Thyroid gland (tissue), 4 donors: ENCODE measurements at regions not wholly inside any gene's neighbourhood (a gene's known extent, or its start where the extent isn't known, plus 50 kb on each side); places are given as distances from the start of the nearest gene placed in this dataset.

ENCODE experiments used
- DNase-seq, 2 donors: peaks; one replicate each; pipeline ENCODE4 v3.0.0-alpha.2; 2019
- H3K27ac ChIP-seq, 3 donors: fragments of 200-600 bp; sonication (generic); 1 replicate in 2 of 3; 2 replicates in 1 of 3; pipeline ENCODE4 v1.5.1; 2016 to 2019; ENCODE audit warnings: mild to moderate bottlenecking in 1 of 3, moderate library complexity in 1 of 3
- H3K27me3 ChIP-seq: fragments of 200-600 bp; sonication (generic); one replicate; pipeline ENCODE4 v1.5.1; 2019
- H3K36me3 ChIP-seq, 2 donors: fragments of 200-600 bp; sonication (generic); one replicate each; pipeline ENCODE4 v1.5.1; 2016 to 2019
- H3K4me1 ChIP-seq, 2 donors: fragments of 200-600 bp; sonication (generic); one replicate each; pipeline ENCODE4 v1.5.1; 2017 to 2019
- H3K4me3 ChIP-seq, 3 donors: fragments of 200-600 bp; sonication (generic); replicated peaks in 1 of 3; 1 replicate in 2 of 3; 2 replicates in 1 of 3; pipeline ENCODE4 v1.5.1; 2016; ENCODE audit warnings: mild to moderate bottlenecking in 1 of 3
- H3K9me3 ChIP-seq: fragments of 200-600 bp; sonication (generic); one replicate; pipeline ENCODE4 v1.5.1; 2017
- CTCF ChIP-seq, 6 experiments: fragments of 200-600 bp in 3 of 6; fragments of 450-650 bp in 3 of 6; sonication (generic) in 3 of 6; IDR thresholded peaks; one replicate each; pipeline ENCODE4 v1.5.1; 2016 to 2019; ENCODE audit warnings: antibody characterized with exemption in 6 of 6, mild to moderate bottlenecking in 2 of 6, inconsistent platforms in 1 of 6, moderate library complexity in 1 of 6
- POLR2A ChIP-seq, 2 donors: fragments of 450-650 bp; IDR thresholded peaks; one replicate each; pipeline ENCODE4 v1.6.1; 2017; ENCODE audit warnings: antibody characterized with exemption in 2 of 2, mild to moderate bottlenecking in 2 of 2, moderate library complexity in 1 of 2
- WGBS, 2 donors: methylation state at CpG; one replicate each; pipeline ENCODE4 v1.1.5; 2017; 5-methylcytosine and 5-hydroxymethylcytosine counted together
- intact Hi-C: fragments of 100-400 bp; cut with DNase I; formaldehyde crosslinking; loops from one replicate; pipeline ENCODE4 v1.15.1; 2023

DNA sequence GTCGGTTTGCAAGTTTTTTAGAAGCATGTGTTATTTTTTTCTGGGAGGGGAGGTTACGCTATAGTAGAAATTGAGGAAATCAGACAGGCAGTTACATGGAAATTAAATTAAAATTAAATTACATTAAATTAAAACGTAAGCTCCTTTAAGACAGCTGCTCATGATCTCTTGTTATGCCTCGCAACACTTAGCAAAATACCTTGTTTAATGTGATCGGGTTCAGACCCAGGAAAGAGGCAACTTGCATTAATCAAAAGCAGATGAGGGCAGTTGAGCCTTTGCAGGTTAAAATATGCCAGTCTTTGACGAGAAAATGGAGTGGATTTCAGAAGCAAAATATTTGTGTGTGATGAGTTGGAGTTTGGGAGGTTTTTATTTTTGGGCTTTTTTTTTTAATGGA is 651.8 kb downstream of the INHBA start:
- H3K4me3 ChIP-seq, result no peak overlapping the region
- 89 to 90% methylated on average over 6 of the region's 6 CpGs for WGBS, 2 donors
- no peak for TF ChIP-seq CTCF (IDR thresholded peaks at IDR 0.05)
- TF ChIP-seq POLR2A (IDR thresholded peaks at IDR 0.05), result no peak
- no peaks in the 10 kb centered on the region for H3K36me3 ChIP-seq
- no peak for DNase-seq
- peaks cover 0 to 12% of the 10 kb centered on the region in 2 donors for H3K4me1 ChIP-seq
- H3K27ac ChIP-seq, result no peak overlapping the region
- H3K9me3 ChIP-seq, result no peaks in the 10 kb centered on the region
- intact Hi-C loops, result no loop called here
- no peaks in the 10 kb centered on the region for H3K27me3 ChIP-seq

DNA sequence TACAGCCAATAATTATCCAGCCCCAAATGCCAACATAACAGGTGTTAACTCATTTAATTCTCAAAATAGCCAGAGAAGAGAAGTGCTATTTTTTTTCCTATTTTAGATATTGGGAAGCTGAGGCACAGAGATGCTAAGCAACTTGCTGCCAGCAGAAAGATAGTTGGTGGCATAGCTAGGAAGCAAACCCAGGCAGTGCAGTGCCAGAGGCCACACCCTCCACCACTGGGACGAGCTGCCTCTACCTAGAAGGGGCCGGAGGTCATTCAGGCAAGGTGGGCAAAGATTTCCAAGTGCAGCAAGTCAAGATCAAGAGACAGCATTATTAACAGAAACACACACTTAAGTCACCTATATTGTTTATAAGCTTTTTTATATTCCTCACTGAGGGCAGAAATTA is 654.1 kb downstream of the INHBA start:
- TF ChIP-seq CTCF (IDR thresholded peaks at IDR 0.05), result no peak
- TF ChIP-seq POLR2A (IDR thresholded peaks at IDR 0.05), result no peak
- H3K9me3 ChIP-seq, result no peaks in the 10 kb centered on the region
- H3K27ac ChIP-seq, result no peak overlapping the region
- H3K4me3 ChIP-seq, result no peak overlapping the region
- peaks cover 0 to 16% of the 10 kb centered on the region in 2 donors for H3K4me1 ChIP-seq
- H3K27me3 ChIP-seq, result no peaks in the 10 kb centered on the region
- intact Hi-C loops, result no loop called here
- WGBS, 2 donors, result 74 to 86% methylated on average over 2 of the region's 2 CpGs
- H3K36me3 ChIP-seq, result no peaks in the 10 kb centered on the region
- DNase-seq, result no peak

- Histone ChIP-seq H3K4me3 (no peak overlapping the region), H3K36me3 (no peaks in the 10 kb centered on the region), H3K4me1 (peaks cover 0 to 16% of the 10 kb centered on the region in 2 donors), H3K9me3 (no peaks in the 10 kb centered on the region), H3K27me3 (no peaks in the 10 kb centered on the region), H3K27ac (no peak overlapping the region)
- no peak for TF ChIP-seq CTCF (IDR thresholded peaks at IDR 0.05)
- TF ChIP-seq POLR2A (IDR thresholded peaks at IDR 0.05), result no peak
- intact Hi-C loops, result no loop called here
- DNase-seq, result no peak
- 80 to 84% methylated on average over 5 to 9 of the region's 9 CpGs for WGBS, 2 donors
Observed at GRCh38 chr7:41047789-41048191, 655.1 kb downstream of the INHBA start.

- Histone ChIP-seq H3K9me3 (no peaks in the 10 kb centered on the region), H3K27ac (no peak overlapping the region), H3K27me3 (no peaks in the 10 kb centered on the region), H3K4me1 (peaks cover 0 to 16% of the 10 kb centered on the region in 2 donors), H3K4me3 (no peak overlapping the region), H3K36me3 (no peaks in the 10 kb centered on the region)
- TF ChIP-seq CTCF (IDR thresholded peaks at IDR 0.05) (no peak), POLR2A (IDR thresholded peaks at IDR 0.05) (no peak)
- 67 to 71% methylated on average over 5 of the region's 5 CpGs for WGBS, 2 donors
- no peak for DNase-seq
- intact Hi-C loops, result no loop called here
Observed at GRCh38 chr7:41047211-41047610, 655.7 kb downstream of the INHBA start.

- no peak overlapping the region for H3K27ac ChIP-seq
- TF ChIP-seq POLR2A (IDR thresholded peaks at IDR 0.05) (no peak), CTCF (IDR thresholded peaks at IDR 0.05) (no peak)
- 35 to 45% methylated on average over 4 of the region's 4 CpGs for WGBS, 2 donors
Observed at GRCh38 chr7:41046776-41047175, 656.1 kb downstream of the INHBA start.

More at GRCh38 chr7:41046776-41047175, 656.1 kb downstream of the INHBA start:
- Histone ChIP-seq H3K4me1 (peaks cover 0 to 16% of the 10 kb centered on the region in 2 donors), H3K27me3 (no peaks in the 10 kb centered on the region), H3K4me3 (no peak overlapping the region), H3K9me3 (no peaks in the 10 kb centered on the region), H3K36me3 (no peaks in the 10 kb centered on the region)
- no peak for DNase-seq
- intact Hi-C loops, result no loop called here
